H9 (cell line): ENCODE measurements at regions not wholly inside any gene's neighbourhood (a gene's known extent, or its start where the extent isn't known, plus 50 kb on each side); places are given as distances from the start of the nearest gene placed in this dataset.

ENCODE experiments used
- DNase-seq: peaks from one replicate; pipeline ENCODE4 v3.0.0-alpha.2; 2017
- H2AFZ ChIP-seq: one replicate; pipeline ENCODE4 v1.6.1; 2013; ENCODE audit warnings: mild to moderate bottlenecking, low read length, control low read depth, moderate library complexity
- H2AK5ac ChIP-seq: 2 replicates; pipeline ENCODE4 v1.6.1; 2013; ENCODE audit warnings: low read length, control low read depth, mixed read lengths; ENCODE audit not compliant: insufficient read length
- H2BK120ac ChIP-seq: one replicate; pipeline ENCODE4 v1.6.1; 2013; ENCODE audit warnings: low read depth, mild to moderate bottlenecking, low read length, control low read depth, inconsistent platforms; ENCODE audit not compliant: poor library complexity, severe bottlenecking
- H2BK12ac ChIP-seq: 2 replicates; pipeline ENCODE4 v1.6.1; 2013; ENCODE audit warnings: low read length, control low read depth, mixed read lengths, low read depth; ENCODE audit not compliant: insufficient read length
- H2BK15ac ChIP-seq: 2 replicates; pipeline ENCODE4 v1.6.1; 2013; ENCODE audit warnings: low read depth, low read length, control low read depth
- H2BK20ac ChIP-seq: one replicate; pipeline ENCODE4 v1.6.1; 2013; ENCODE audit warnings: low read depth, mild to moderate bottlenecking, low read length, control low read depth, inconsistent platforms; ENCODE audit not compliant: poor library complexity, severe bottlenecking
- H2BK5ac ChIP-seq: 2 replicates; pipeline ENCODE4 v1.6.1; 2013; ENCODE audit warnings: low read length, control low read depth, mixed read lengths; ENCODE audit not compliant: insufficient read length
- H3K14ac ChIP-seq: 2 replicates; pipeline ENCODE4 v1.6.1; 2013; ENCODE audit warnings: low read length, control low read depth; ENCODE audit not compliant: insufficient read depth
- H3K18ac ChIP-seq: 2 replicates; pipeline ENCODE4 v1.6.1; 2013; ENCODE audit warnings: low read depth, mild to moderate bottlenecking, mixed read lengths, low read length, control low read depth; ENCODE audit not compliant: insufficient read length
- H3K23ac ChIP-seq: 2 replicates; pipeline ENCODE4 v1.6.1; 2013; ENCODE audit warnings: low read length, control low read depth, mixed read lengths, low read depth; ENCODE audit not compliant: insufficient read length
- H3K23me2 ChIP-seq: 2 replicates; pipeline ENCODE4 v1.6.1; 2013; ENCODE audit warnings: low read depth, mild to moderate bottlenecking, mixed read lengths, low read length, control low read depth; ENCODE audit not compliant: insufficient read length, poor library complexity, severe bottlenecking
- H3K27ac ChIP-seq: 2 replicates; pipeline ENCODE4 v1.5.1; 2013; ENCODE audit warnings: low read length, control low read depth, mixed read lengths, low read depth; ENCODE audit not compliant: insufficient read length
- H3K27me3 ChIP-seq: 2 replicates; pipeline ENCODE4 v1.6.1; 2013; ENCODE audit warnings: low read length, control low read depth, inconsistent platforms; ENCODE audit not compliant: insufficient read depth
- H3K4ac ChIP-seq: 2 replicates; pipeline ENCODE4 v1.6.1; 2013; ENCODE audit warnings: low read depth, mild to moderate bottlenecking, control low read depth, inconsistent platforms, low read length, moderate library complexity
- H3K4me1 ChIP-seq: 2 replicates; pipeline ENCODE4 v1.6.1; 2013; ENCODE audit warnings: low read length, control low read depth, inconsistent platforms; ENCODE audit not compliant: insufficient read depth
- H3K4me2 ChIP-seq: 2 replicates; pipeline ENCODE4 v1.6.1; 2013; ENCODE audit warnings: low read length, control low read depth, mixed read lengths; ENCODE audit not compliant: insufficient read length, insufficient read depth
- H3K56ac ChIP-seq: 2 replicates; pipeline ENCODE4 v1.6.1; 2013; ENCODE audit warnings: low read depth, mild to moderate bottlenecking, mixed read lengths, low read length, control low read depth; ENCODE audit not compliant: insufficient read length
- H3K79me1 ChIP-seq: 2 replicates; pipeline ENCODE4 v1.6.1; 2013; ENCODE audit warnings: low read depth, mild to moderate bottlenecking, moderate library complexity, low read length, control low read depth, inconsistent platforms; ENCODE audit not compliant: insufficient read depth, poor library complexity, severe bottlenecking
- H3K79me2 ChIP-seq: 2 replicates; pipeline ENCODE4 v1.6.1; 2013; ENCODE audit warnings: low read length, control low read depth, inconsistent platforms; ENCODE audit not compliant: insufficient read depth
- H3K9ac ChIP-seq: 2 replicates; pipeline ENCODE4 v1.6.1; 2013; ENCODE audit warnings: low read length, control low read depth, mixed read lengths; ENCODE audit not compliant: insufficient read length; ENCODE audit errors: extremely low read depth
- H3K9me3 ChIP-seq: one replicate; pipeline ENCODE4 v1.6.1; 2013; ENCODE audit warnings: low read depth, low read length, inconsistent platforms; ENCODE audit not compliant: control insufficient read depth
- H3T11ph ChIP-seq: one replicate; pipeline ENCODE4 v1.6.1; 2013; ENCODE audit warnings: mild to moderate bottlenecking, low read length, control low read depth, inconsistent platforms
- H4K20me1 ChIP-seq: one replicate; pipeline ENCODE4 v1.6.1; 2013; ENCODE audit not compliant: control insufficient read depth, insufficient read length, insufficient read depth
- H4K5ac ChIP-seq: 2 replicates; pipeline ENCODE4 v1.6.1; 2013; ENCODE audit warnings: low read depth, mild to moderate bottlenecking, mixed read lengths, low read length, control low read depth; ENCODE audit not compliant: insufficient read length
- H4K8ac ChIP-seq: replicated peaks from 2 replicates; pipeline ENCODE4 v1.6.1; 2013; ENCODE audit warnings: low read length, control low read depth, mixed read lengths, low read depth; ENCODE audit not compliant: insufficient read length
- H4K91ac ChIP-seq: 2 replicates; pipeline ENCODE4 v1.6.1; 2013; ENCODE audit warnings: low read depth, mild to moderate bottlenecking, moderate library complexity, mixed read lengths, low read length, control low read depth; ENCODE audit not compliant: insufficient read length
- H3K27ac Mint-ChIP-seq, 3 experiments: 2 replicates in 2 of 3; 3 replicates in 1 of 3; pipeline ENCODE4 v1.8.0; 2020 to 2021; ENCODE audit warnings: mixed read lengths in 3 of 3, mild to moderate bottlenecking in 1 of 3, moderate library complexity in 1 of 3
- H3K27me3 Mint-ChIP-seq: 2 replicates; pipeline ENCODE4 v1.8.0; 2021; ENCODE audit warnings: low read depth, mild to moderate bottlenecking, moderate library complexity, mixed read lengths
- H3K36me3 Mint-ChIP-seq, 3 experiments: 2 replicates in 2 of 3; 3 replicates in 1 of 3; pipeline ENCODE4 v1.8.0; 2020 to 2021; ENCODE audit warnings: low read depth in 3 of 3, mixed read lengths in 3 of 3; ENCODE audit not compliant: insufficient read depth in 1 of 3
- H3K4me1 Mint-ChIP-seq, 2 experiments: 2 replicates each; pipeline ENCODE4 v1.8.0; 2020; ENCODE audit warnings: mixed read lengths in 2 of 2
- H3K4me3 Mint-ChIP-seq, 2 experiments: 2 replicates in 1 of 2; 3 replicates in 1 of 2; pipeline ENCODE4 v1.8.0; 2020 to 2021; ENCODE audit warnings: mild to moderate bottlenecking in 2 of 2, mixed read lengths in 2 of 2, moderate library complexity in 1 of 2
- H3K9me3 Mint-ChIP-seq, 2 experiments: 2 replicates in 1 of 2; 3 replicates in 1 of 2; pipeline ENCODE4 v1.8.0; 2020; ENCODE audit warnings: mild to moderate bottlenecking in 2 of 2, mixed read lengths in 2 of 2, moderate library complexity in 1 of 2
- WGBS: extraction: QIAGEN DNeasy Blood & Tissue Kit; methylation state at CpG from one replicate; pipeline ENCODE4 v1.1.7; 2013; ENCODE audit warnings: missing lambda C conversion rate, low lambda C conversion rate, mixed read lengths; ENCODE audit not compliant: insufficient read length; ENCODE audit errors: extremely low coverage; 5-methylcytosine and 5-hydroxymethylcytosine counted together
- TF ChIP-seq, protein P1 (sequence below): fragments of 200-600 bp; sonication (generic); conservative IDR thresholded peaks from 3 replicates; pipeline ENCODE4 v1.8.0; 2021; ENCODE audit warnings: antibody characterized with exemption, mild to moderate bottlenecking

DNA sequence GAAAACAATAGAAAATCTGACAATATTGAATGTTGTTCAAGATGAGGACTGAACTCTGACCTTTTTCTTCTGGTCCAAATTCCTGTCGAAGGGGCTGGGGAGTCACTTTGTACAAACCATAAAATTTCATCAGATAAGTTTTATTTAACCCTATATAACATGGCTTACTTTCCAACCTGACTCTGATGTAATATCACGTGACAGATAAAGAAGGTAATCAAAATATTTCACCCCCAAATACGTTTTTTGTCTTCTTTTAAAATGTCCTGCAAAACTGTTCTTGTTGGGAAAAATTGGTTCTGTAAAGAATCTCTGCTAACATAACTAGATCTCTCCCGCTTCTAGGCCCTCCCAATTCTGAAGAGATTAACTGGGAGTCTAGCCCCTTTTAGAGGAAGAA is 90.9 kb upstream of the MDFIC start:
- H3K27me3 Mint-ChIP-seq: no peaks in the 10 kb centered on the region
- WGBS: no CpG with 5 or more reads among the region's 4 CpGs
- H3K4me2 ChIP-seq: no peak overlapping the region

More for the DNA sequence above, 90.9 kb upstream of the MDFIC start:
- H3K56ac ChIP-seq: no peak overlapping the region
- no peak overlapping the region for H2AK5ac ChIP-seq
- no peak overlapping the region for H3K4ac ChIP-seq
- TF ChIP-seq, protein P1, sequence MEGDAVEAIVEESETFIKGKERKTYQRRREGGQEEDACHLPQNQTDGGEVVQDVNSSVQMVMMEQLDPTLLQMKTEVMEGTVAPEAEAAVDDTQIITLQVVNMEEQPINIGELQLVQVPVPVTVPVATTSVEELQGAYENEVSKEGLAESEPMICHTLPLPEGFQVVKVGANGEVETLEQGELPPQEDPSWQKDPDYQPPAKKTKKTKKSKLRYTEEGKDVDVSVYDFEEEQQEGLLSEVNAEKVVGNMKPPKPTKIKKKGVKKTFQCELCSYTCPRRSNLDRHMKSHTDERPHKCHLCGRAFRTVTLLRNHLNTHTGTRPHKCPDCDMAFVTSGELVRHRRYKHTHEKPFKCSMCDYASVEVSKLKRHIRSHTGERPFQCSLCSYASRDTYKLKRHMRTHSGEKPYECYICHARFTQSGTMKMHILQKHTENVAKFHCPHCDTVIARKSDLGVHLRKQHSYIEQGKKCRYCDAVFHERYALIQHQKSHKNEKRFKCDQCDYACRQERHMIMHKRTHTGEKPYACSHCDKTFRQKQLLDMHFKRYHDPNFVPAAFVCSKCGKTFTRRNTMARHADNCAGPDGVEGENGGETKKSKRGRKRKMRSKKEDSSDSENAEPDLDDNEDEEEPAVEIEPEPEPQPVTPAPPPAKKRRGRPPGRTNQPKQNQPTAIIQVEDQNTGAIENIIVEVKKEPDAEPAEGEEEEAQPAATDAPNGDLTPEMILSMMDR: no peak
- H2BK20ac ChIP-seq: no peak overlapping the region
- Mint-ChIP-seq H3K27ac (no peak overlapping the region), H3K9me3 (peaks cover 16% of the 10 kb centered on the region in 2 experiments), H3K4me1 (peaks cover 2% of the 10 kb centered on the region in 2 experiments), H3K36me3 (peaks cover 14 to 16% (median 14%) of the 10 kb centered on the region in 3 experiments), H3K4me3 (no peak overlapping the region)
- H3K14ac ChIP-seq: no peak overlapping the region
- H2BK5ac ChIP-seq: no peak overlapping the region
- no peak overlapping the region for H3K23ac ChIP-seq
- H3K9me3 ChIP-seq: no peaks in the 10 kb centered on the region
- H3K4me1 ChIP-seq: no peaks in the 10 kb centered on the region
- H4K20me1 ChIP-seq: no peaks in the 10 kb centered on the region
- no peaks in the 10 kb centered on the region for H3K27me3 ChIP-seq
- H3K79me1 ChIP-seq: no peaks in the 10 kb centered on the region
- H3T11ph ChIP-seq: no peak overlapping the region
- no peaks in the 10 kb centered on the region for H3K23me2 ChIP-seq
- H2BK15ac ChIP-seq: no peak overlapping the region
- no peak overlapping the region for H2AFZ ChIP-seq
- no peak overlapping the region for H3K27ac ChIP-seq
- H3K9ac ChIP-seq: no peak overlapping the region
- H2BK12ac ChIP-seq: no peak overlapping the region
- H3K79me2 ChIP-seq: no peaks in the 10 kb centered on the region
- H3K18ac ChIP-seq: no peak overlapping the region
- H2BK120ac ChIP-seq: no peak overlapping the region
- no peak overlapping the region for H4K5ac ChIP-seq
- no peak for DNase-seq
- no peak overlapping the region for H4K8ac ChIP-seq
- no peak overlapping the region for H4K91ac ChIP-seq
